ENCODE measurements at regions not wholly inside any gene's neighbourhood (a gene's known extent, or its start where the extent isn't known, plus 50 kb on each side); places are given as distances from the start of the nearest gene placed in this dataset.
A peak's percentile ranks its signal among the peaks of the same experiment; 100 is the strongest.
"Not testable (repeated sequence)": the region's sequence is repeated elsewhere in the genome, so short reads cannot be mapped to it uniquely, and the experiment has no call there.

- DNase-seq, result no peak
Observed at GRCh38 chr2:175827856-175828255, 174.2 kb downstream of the LNPK start.

GRCh38 chr2:175824243-175824642 lies 177.8 kb downstream of the LNPK start:
- DNase-seq, result no peak

GRCh38 chr2:175823707-175824073 lies 178.4 kb downstream of the LNPK start:
- no peak for DNase-seq

GRCh38 chr2:175823002-175823706 lies 178.9 kb downstream of the LNPK start:
- no peak for DNase-seq

GRCh38 chr2:175817221-175817620 lies 184.8 kb downstream of the LNPK start:
- no peak for DNase-seq

GRCh38 chr2:175815537-175815936 lies 186.5 kb downstream of the LNPK start:
- peak; percentile 37 for DNase-seq

- DNase-seq, result no peak
Observed at GRCh38 chr2:175811971-175812370, 190.1 kb downstream of the LNPK start.

GRCh38 chr2:175808858-175809257 lies 193.2 kb downstream of the LNPK start:
- DNase-seq, result no peak

GRCh38 chr2:175808078-175808477 lies 194.0 kb downstream of the LNPK start:
- no peak for DNase-seq

- peak; percentile 77 for DNase-seq
Observed at GRCh38 chr2:175807031-175807873, 194.8 kb downstream of the LNPK start.

GRCh38 chr2:175806570-175806969 lies 195.5 kb downstream of the LNPK start:
- DNase-seq, result no peak

- no peak for DNase-seq
Observed at GRCh38 chr2:175806125-175806490, 196.0 kb downstream of the LNPK start.

- no peak for DNase-seq
Observed at GRCh38 chr2:175805442-175806124, 196.5 kb downstream of the LNPK start.

- no peak for DNase-seq
Observed at GRCh38 chr2:175804122-175804521, 197.9 kb downstream of the LNPK start.

GRCh38 chr2:175796422-175796821 lies 205.6 kb downstream of the LNPK start:
- not testable (repeated sequence) for DNase-seq

GRCh38 chr2:175793648-175794047 lies 208.4 kb downstream of the LNPK start:
- DNase-seq, result no peak

GRCh38 chr2:175792881-175793280 lies 209.2 kb downstream of the LNPK start:
- DNase-seq, result no peak

GRCh38 chr2:175792199-175792598 lies 209.9 kb downstream of the LNPK start:
- no peak for DNase-seq

GRCh38 chr2:175786471-175787124 lies 215.5 kb downstream of the LNPK start:
- no peak for DNase-seq

GRCh38 chr2:175777337-175777736 lies 224.7 kb downstream of the LNPK start:
- not testable (repeated sequence) for DNase-seq

- DNase-seq, result peak; percentile 10
Observed at GRCh38 chr2:175769200-175769599, 232.9 kb downstream of the LNPK start.

GRCh38 chr2:175766880-175767279 lies 235.2 kb downstream of the LNPK start:
- DNase-seq, result peak; percentile 42
